Coronary artery (tissue), 2 donors: ENCODE measurements at regions not wholly inside any gene's neighbourhood (a gene's known extent, or its start where the extent isn't known, plus 50 kb on each side); places are given as distances from the start of the nearest gene placed in this dataset.

Experiments
- DNase-seq: peaks from one replicate; pipeline ENCODE4 v3.0.0-alpha.2; 2017; ENCODE audit warnings: low spot score
- H3K27ac ChIP-seq, 2 donors: fragments of 200-600 bp; sonication (generic); one replicate each; pipeline ENCODE4 v1.5.1; 2016 to 2019
- H3K4me3 ChIP-seq: fragments of 200-600 bp; sonication (generic); 2 replicates; pipeline ENCODE4 v1.5.1; 2016; ENCODE audit warnings: mild to moderate bottlenecking, moderate library complexity
- CTCF ChIP-seq: fragments of 200-600 bp; sonication (generic); IDR thresholded peaks from one replicate; pipeline ENCODE4 v1.5.1; 2019; ENCODE audit warnings: antibody characterized with exemption

- DNase-seq, result no peak
- Histone ChIP-seq H3K27ac (no peak overlapping the region), H3K4me3 (no peak overlapping the region)
- no peak for TF ChIP-seq CTCF
Observed at GRCh38 chr13:47546391-47547225, 454.5 kb downstream of the SUCLA2 start.

- H3K4me3 ChIP-seq, result no peak overlapping the region
- DNase-seq, result no peak
- H3K27ac ChIP-seq, result no peak overlapping the region
- TF ChIP-seq CTCF, result no peak
Observed at GRCh38 chr13:47545201-47546024, 455.7 kb downstream of the SUCLA2 start.

- no peak for TF ChIP-seq CTCF
- Histone ChIP-seq H3K27ac (no peak overlapping the region), H3K4me3 (no peak overlapping the region)
- DNase-seq, result no peak
Observed at GRCh38 chr13:47539317-47539716, 461.8 kb downstream of the SUCLA2 start.

GRCh38 chr13:47523771-47524170, 477.3 kb downstream of the SUCLA2 start:
- H3K4me3 ChIP-seq, result no peak overlapping the region

GRCh38 chr13:47521890-47522487, 479.1 kb downstream of the SUCLA2 start:
- no peak for DNase-seq
- H3K27ac ChIP-seq, result no peak overlapping the region
- no peak overlapping the region for H3K4me3 ChIP-seq
- no peak for TF ChIP-seq CTCF

More at GRCh38 chr13:47523771-47524170, 477.3 kb downstream of the SUCLA2 start:
- no peak for DNase-seq
- no peak overlapping the region for H3K27ac ChIP-seq
- no peak for TF ChIP-seq CTCF

GRCh38 chr13:47519626-47520025, 481.4 kb downstream of the SUCLA2 start:
- Histone ChIP-seq H3K27ac (no peak overlapping the region), H3K4me3 (no peak overlapping the region)
- no peak for DNase-seq
- TF ChIP-seq CTCF, result no peak
